Testis (tissue), 2 donors: ENCODE measurements at regions not wholly inside any gene's neighbourhood (a gene's known extent, or its start where the extent isn't known, plus 50 kb on each side); places are given as distances from the start of the nearest gene placed in this dataset.

Source experiments
- DNase-seq: peaks from one replicate; pipeline ENCODE4 v3.0.0-alpha.2; 2019
- H3K27ac ChIP-seq, 2 donors: fragments of 200-600 bp; sonication (generic); one replicate each; pipeline ENCODE4 v1.5.1; 2019
- H3K27me3 ChIP-seq: fragments of 200-600 bp; sonication (generic); one replicate; pipeline ENCODE4 v1.5.1; 2019
- H3K36me3 ChIP-seq: fragments of 200-600 bp; sonication (generic); one replicate; pipeline ENCODE4 v1.5.1; 2017; ENCODE audit warnings: low read depth; ENCODE audit errors: missing control alignments
- H3K4me1 ChIP-seq: fragments of 200-600 bp; sonication (generic); one replicate; pipeline ENCODE4 v1.5.1; 2019
- H3K4me3 ChIP-seq, 2 donors: fragments of 200-600 bp; sonication (generic); one replicate each; pipeline ENCODE4 v1.5.1; 2017 to 2019
- H3K9me3 ChIP-seq: fragments of 200-600 bp; sonication (generic); one replicate; pipeline ENCODE4 v1.5.1; 2017
- POLR2A ChIP-seq: fragments of 450-650 bp; IDR thresholded peaks from one replicate; pipeline ENCODE4 v1.6.1; 2017; ENCODE audit warnings: antibody characterized with exemption, mild to moderate bottlenecking, moderate library complexity
- WGBS, 2 donors: methylation state at CpG; one replicate each; pipeline ENCODE4 v1.1.5; 2018; 5-methylcytosine and 5-hydroxymethylcytosine counted together
- intact Hi-C: fragments of 100-400 bp; cut with DNase I; formaldehyde crosslinking; loops from one replicate; pipeline ENCODE4 v1.15.1; 2023; ENCODE audit warnings: low total_unique reads
- TF ChIP-seq, protein P1 (sequence below), 3 experiments: fragments of 450-650 bp in 2 of 3; fragments of 200-600 bp in 1 of 3; sonication (generic) in 1 of 3; IDR thresholded peaks; one replicate each; pipeline ENCODE4 v1.5.1; 2016 to 2019; ENCODE audit warnings: antibody characterized with exemption in 3 of 3, mild to moderate bottlenecking in 2 of 3, moderate library complexity in 1 of 3

DNA sequence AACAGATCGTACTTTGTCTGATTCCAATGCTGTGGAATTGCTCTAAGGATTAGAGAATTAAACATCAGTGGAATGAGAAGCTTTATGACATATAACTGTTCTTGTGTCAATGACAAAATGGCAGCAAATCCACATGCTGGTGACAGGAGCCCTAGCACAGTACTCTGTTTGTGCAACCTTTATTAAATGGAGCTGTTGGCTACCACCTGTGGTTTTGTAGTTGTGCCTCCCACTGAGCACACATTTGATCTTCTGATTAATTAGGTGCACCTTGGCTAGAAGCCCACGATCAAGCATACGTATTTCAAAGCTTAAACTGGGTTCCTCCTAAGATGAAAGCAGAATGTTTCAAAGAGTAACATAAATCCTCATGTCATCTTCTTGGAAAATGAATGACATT is 394.0 kb upstream of the IGFBP7 start:
- 67% methylated on average over 3 of the region's 3 CpGs for WGBS, 2 donors
- no peak for DNase-seq
- Histone ChIP-seq H3K27me3 (no peaks in the 10 kb centered on the region), H3K4me3 (no peak overlapping the region), H3K36me3 (no peaks in the 10 kb centered on the region), H3K4me1 (no peaks in the 10 kb centered on the region), H3K9me3 (no peaks in the 10 kb centered on the region), H3K27ac (no peak overlapping the region)
- intact Hi-C loops: no loop called here
- TF ChIP-seq, protein P1, sequence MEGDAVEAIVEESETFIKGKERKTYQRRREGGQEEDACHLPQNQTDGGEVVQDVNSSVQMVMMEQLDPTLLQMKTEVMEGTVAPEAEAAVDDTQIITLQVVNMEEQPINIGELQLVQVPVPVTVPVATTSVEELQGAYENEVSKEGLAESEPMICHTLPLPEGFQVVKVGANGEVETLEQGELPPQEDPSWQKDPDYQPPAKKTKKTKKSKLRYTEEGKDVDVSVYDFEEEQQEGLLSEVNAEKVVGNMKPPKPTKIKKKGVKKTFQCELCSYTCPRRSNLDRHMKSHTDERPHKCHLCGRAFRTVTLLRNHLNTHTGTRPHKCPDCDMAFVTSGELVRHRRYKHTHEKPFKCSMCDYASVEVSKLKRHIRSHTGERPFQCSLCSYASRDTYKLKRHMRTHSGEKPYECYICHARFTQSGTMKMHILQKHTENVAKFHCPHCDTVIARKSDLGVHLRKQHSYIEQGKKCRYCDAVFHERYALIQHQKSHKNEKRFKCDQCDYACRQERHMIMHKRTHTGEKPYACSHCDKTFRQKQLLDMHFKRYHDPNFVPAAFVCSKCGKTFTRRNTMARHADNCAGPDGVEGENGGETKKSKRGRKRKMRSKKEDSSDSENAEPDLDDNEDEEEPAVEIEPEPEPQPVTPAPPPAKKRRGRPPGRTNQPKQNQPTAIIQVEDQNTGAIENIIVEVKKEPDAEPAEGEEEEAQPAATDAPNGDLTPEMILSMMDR (IDR thresholded peaks at IDR 0.05): no peak
- TF ChIP-seq POLR2A: no peak

DNA sequence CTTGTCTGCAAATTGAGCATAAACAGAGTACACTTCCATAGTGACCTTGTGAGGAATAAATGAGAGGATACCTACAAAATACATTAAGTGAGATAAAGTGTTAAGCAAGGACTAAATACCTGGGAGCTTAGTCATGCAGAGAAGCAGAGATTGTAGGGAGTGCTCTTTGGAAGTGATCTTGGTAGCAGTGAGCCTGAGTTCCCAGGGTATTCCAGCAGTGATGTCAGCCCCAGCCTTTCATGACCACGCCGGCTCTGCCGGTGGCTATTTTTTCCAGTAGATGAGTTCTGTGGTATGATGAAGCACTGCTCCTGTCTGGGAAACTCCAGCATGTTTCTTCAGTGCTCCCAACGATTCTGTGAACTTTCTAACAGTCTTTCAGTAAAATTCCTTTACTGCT is 391.5 kb upstream of the IGFBP7 start:
- H3K27me3 ChIP-seq: no peaks in the 10 kb centered on the region
- WGBS, 2 donors: 34 to 64% methylated on average over 4 of the region's 4 CpGs
- TF ChIP-seq POLR2A: no peak
- TF ChIP-seq, protein P1 (IDR thresholded peaks at IDR 0.05): no peak
- no peak overlapping the region for H3K4me3 ChIP-seq
- no peak for DNase-seq
- intact Hi-C loops: no loop called here
- no peak overlapping the region for H3K27ac ChIP-seq
- H3K9me3 ChIP-seq: no peaks in the 10 kb centered on the region
- no peaks in the 10 kb centered on the region for H3K36me3 ChIP-seq
- H3K4me1 ChIP-seq: no peaks in the 10 kb centered on the region

DNA sequence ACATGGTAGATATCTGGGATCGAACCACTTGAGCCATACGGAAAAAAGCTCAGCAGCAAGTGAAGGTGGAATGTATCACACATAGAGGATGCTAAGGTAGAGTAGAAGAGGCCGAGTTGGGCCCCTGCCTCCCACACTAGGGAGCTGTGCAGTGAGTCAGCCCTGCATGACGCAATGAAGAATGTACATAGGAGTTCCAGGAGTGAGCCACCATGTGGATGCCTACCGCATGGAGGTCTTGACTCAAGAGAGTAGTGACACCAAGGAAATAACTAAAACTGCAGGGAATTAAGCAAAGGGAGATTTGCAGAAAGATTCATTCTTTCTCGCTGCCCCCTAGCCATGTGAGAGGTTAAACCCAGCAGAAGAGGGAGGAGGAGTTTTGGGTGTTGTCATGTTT is 389.6 kb upstream of the IGFBP7 start:
- intact Hi-C loops: no loop called here

DNA sequence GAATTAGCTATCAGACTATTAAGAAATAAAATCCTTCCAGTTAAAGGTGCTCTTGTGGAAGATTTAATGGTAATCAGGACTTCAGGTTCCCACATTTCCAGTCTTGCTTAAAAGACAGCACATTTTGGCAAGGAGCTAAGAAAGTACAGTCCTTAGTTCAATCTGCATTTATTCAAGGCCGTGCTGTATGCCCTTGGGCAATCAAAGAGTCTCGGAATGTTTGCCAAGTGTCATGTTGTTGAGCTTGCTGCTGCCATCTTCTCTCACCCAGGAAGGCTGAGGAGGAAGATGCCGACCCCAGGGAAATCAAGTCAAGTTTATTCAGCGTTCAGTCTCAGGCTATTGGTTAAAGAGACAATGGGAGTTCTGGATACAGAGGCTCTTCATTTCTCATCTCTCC is 388.1 kb upstream of the IGFBP7 start:
- Histone ChIP-seq H3K27me3 (no peaks in the 10 kb centered on the region), H3K27ac (no peak overlapping the region), H3K36me3 (no peaks in the 10 kb centered on the region), H3K4me1 (no peaks in the 10 kb centered on the region), H3K9me3 (no peaks in the 10 kb centered on the region), H3K4me3 (no peak overlapping the region)
- TF ChIP-seq, protein P1 (IDR thresholded peaks at IDR 0.05): no peak
- no peak for TF ChIP-seq POLR2A
- WGBS, 2 donors: 41 to 60% methylated on average over 4 of the region's 4 CpGs
- no peak for DNase-seq
- intact Hi-C loops: no loop called here

More for the DNA sequence above, 389.6 kb upstream of the IGFBP7 start:
- no peak for TF ChIP-seq POLR2A
- TF ChIP-seq, protein P1 (IDR thresholded peaks at IDR 0.05): no peak
- Histone ChIP-seq H3K4me3 (no peak overlapping the region), H3K27me3 (no peaks in the 10 kb centered on the region), H3K4me1 (no peaks in the 10 kb centered on the region), H3K36me3 (no peaks in the 10 kb centered on the region), H3K27ac (no peak overlapping the region), H3K9me3 (no peaks in the 10 kb centered on the region)
- WGBS, 2 donors: 90 to 92% methylated on average over 6 of the region's 6 CpGs
- no peak for DNase-seq

DNA sequence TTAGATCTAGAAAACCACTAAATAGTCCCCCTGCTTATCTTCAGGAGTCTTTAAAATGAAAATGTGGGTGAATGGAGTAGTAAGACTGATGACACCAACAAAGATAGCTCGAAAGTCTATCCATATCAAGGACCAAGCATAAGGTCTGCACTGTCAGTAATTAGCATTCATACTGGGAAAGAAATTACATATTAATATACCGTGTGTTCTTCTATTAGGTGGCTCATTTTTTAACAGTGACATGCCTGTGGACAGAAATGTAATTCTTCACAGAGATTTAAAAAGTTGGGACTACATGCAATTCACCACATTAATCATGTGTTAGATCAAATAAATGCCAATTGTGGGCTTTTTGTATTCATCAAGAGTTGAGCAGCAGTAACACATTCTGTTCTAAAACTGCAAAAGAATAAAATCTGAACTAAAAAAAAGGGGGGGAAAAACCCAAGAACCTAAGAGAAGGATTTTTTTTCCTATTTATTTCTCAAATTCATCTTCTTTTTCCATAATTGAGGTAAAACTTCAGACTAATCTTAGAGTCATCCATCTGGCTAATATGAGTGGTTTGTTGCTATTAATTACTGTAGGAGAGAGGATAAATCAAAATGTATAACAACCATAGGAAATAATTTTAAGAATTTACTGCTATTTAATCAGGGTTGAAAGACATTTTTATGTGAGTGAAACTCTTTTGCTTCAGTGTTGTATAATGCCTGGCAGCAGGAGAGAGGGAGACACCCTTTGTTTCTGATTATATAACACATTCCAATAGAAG is 386.7 kb upstream of the IGFBP7 start:
- no peak for DNase-seq
- no peak overlapping the region for H3K4me3 ChIP-seq
- no peaks in the 10 kb centered on the region for H3K9me3 ChIP-seq
- WGBS, 2 donors: 33 to 44% methylated on average over 2 of the region's 2 CpGs
- intact Hi-C loops: no loop called here
- no peak overlapping the region for H3K27ac ChIP-seq
- H3K36me3 ChIP-seq: no peaks in the 10 kb centered on the region
- TF ChIP-seq, protein P1 (IDR thresholded peaks at IDR 0.05): no peak
- TF ChIP-seq POLR2A: no peak
- no peaks in the 10 kb centered on the region for H3K27me3 ChIP-seq
- H3K4me1 ChIP-seq: no peaks in the 10 kb centered on the region
